Loucy (cell line): ENCODE measurements at regions not wholly inside any gene's neighbourhood (a gene's known extent, or its start where the extent isn't known, plus 50 kb on each side); places are given as distances from the start of the nearest gene placed in this dataset.

Experiments used
- H2AFZ ChIP-seq: fragments of 200-600 bp; sonication (generic); 2 replicates; pipeline ENCODE4 v1.6.0; 2016; ENCODE audit warnings: antibody characterized with exemption, mild to moderate bottlenecking, low read length, moderate library complexity
- H3F3A ChIP-seq: fragments of 200-600 bp; 2 replicates; pipeline ENCODE4 v1.6.0; 2016; ENCODE audit warnings: antibody characterized with exemption, low read depth, mild to moderate bottlenecking
- H3K27me3 ChIP-seq: fragments of 200-600 bp; sonication (generic); 2 replicates; pipeline ENCODE4 v1.6.1; 2014; ENCODE audit warnings: low read length, mild to moderate bottlenecking; ENCODE audit not compliant: insufficient read depth, poor library complexity, severe bottlenecking
- H3K36me3 ChIP-seq: fragments of 200-600 bp; sonication (generic); 2 replicates; pipeline ENCODE4 v1.6.1; 2016; ENCODE audit warnings: low read length; ENCODE audit not compliant: insufficient read depth
- H3K4me1 ChIP-seq: fragments of 200-600 bp; sonication (generic); 2 replicates; pipeline ENCODE4 v1.5.1; 2014; ENCODE audit warnings: low read length, mild to moderate bottlenecking; ENCODE audit not compliant: insufficient read depth, poor library complexity, severe bottlenecking
- H3K4me2 ChIP-seq: fragments of 200-600 bp; sonication (generic); 2 replicates; pipeline ENCODE4 v1.6.0; 2014; ENCODE audit warnings: antibody characterized with exemption, low read length, low read depth, mild to moderate bottlenecking; ENCODE audit not compliant: poor library complexity, severe bottlenecking
- H3K4me3 ChIP-seq: fragments of 200-600 bp; sonication (generic); 2 replicates; pipeline ENCODE4 v1.5.1; 2014; ENCODE audit warnings: low read length, mild to moderate bottlenecking, mixed read lengths; ENCODE audit not compliant: poor library complexity, severe bottlenecking
- H3K79me2 ChIP-seq: fragments of 200-600 bp; sonication (generic); 2 replicates; pipeline ENCODE4 v1.6.1; 2014; ENCODE audit warnings: low read length; ENCODE audit not compliant: insufficient read depth
- H3K9ac ChIP-seq: fragments of 200-600 bp; sonication (generic); 2 replicates; pipeline ENCODE4 v1.6.0; 2014; ENCODE audit warnings: mild to moderate bottlenecking, low read depth, low read length, moderate library complexity; ENCODE audit not compliant: poor library complexity, severe bottlenecking
- H3K9me2 ChIP-seq: fragments of 200-600 bp; sonication (generic); replicated peaks from 2 replicates; pipeline ENCODE4 v1.6.1; 2016; ENCODE audit warnings: low read depth, low read length, mixed read lengths
- H3K9me3 ChIP-seq: fragments of 200-600 bp; sonication (generic); 2 replicates; pipeline ENCODE4 v1.6.1; 2014; ENCODE audit warnings: mild to moderate bottlenecking, antibody characterized with exemption, low read length, low read depth; ENCODE audit not compliant: insufficient read depth
- H4K20me1 ChIP-seq: fragments of 200-600 bp; sonication (generic); 2 replicates; pipeline ENCODE4 v1.6.0; 2014; ENCODE audit warnings: antibody characterized with exemption, low read length, mild to moderate bottlenecking; ENCODE audit not compliant: insufficient read depth, poor library complexity, severe bottlenecking
- CTCF ChIP-seq: fragments of 200-600 bp; sonication (generic); conservative IDR thresholded peaks from 2 replicates; pipeline ENCODE4 v1.5.1; 2014; ENCODE audit warnings: mild to moderate bottlenecking, antibody characterized with exemption, low read length
- EZH2phosphoT487 ChIP-seq: fragments of 200-600 bp; IDR thresholded peaks from 2 replicates; pipeline ENCODE4 v1.6.1; 2018; ENCODE audit warnings: antibody characterized with exemption, mild to moderate bottlenecking, moderate library complexity, borderline replicate concordance

GRCh38 chr14:101471723-101472517 lies 89.4 kb upstream of the DIO3 start:
- Histone ChIP-seq H3F3A (no peaks in the 10 kb centered on the region), H2AFZ (no peak overlapping the region), H3K36me3 (no peaks in the 10 kb centered on the region), H3K79me2 (no peaks in the 10 kb centered on the region), H4K20me1 (no peaks in the 10 kb centered on the region), H3K9me2 (no peaks in the 10 kb centered on the region), H3K9me3 (no peaks in the 10 kb centered on the region; the same call in 1 of the 2 replicates), H3K4me2 (no peak overlapping the region), H3K4me3 (no peak overlapping the region), H3K27me3 (no peaks in the 10 kb centered on the region), H3K4me1 (no peaks in the 10 kb centered on the region), H3K9ac (no peak overlapping the region)
- no peak for TF ChIP-seq CTCF

- H3K4me2 ChIP-seq = no peak overlapping the region
- H3K9me3 ChIP-seq = no peaks in the 10 kb centered on the region; the same call in 1 of the 2 replicates
- H3K9me2 ChIP-seq = no peaks in the 10 kb centered on the region
- H3K79me2 ChIP-seq = no peaks in the 10 kb centered on the region
- H3F3A ChIP-seq = no peaks in the 10 kb centered on the region
- no peak overlapping the region for H3K4me3 ChIP-seq
- no peaks in the 10 kb centered on the region for H3K36me3 ChIP-seq
- no peak overlapping the region for H3K9ac ChIP-seq
- no peaks in the 10 kb centered on the region for H3K27me3 ChIP-seq
- H4K20me1 ChIP-seq = no peaks in the 10 kb centered on the region
- no peak for TF ChIP-seq EZH2phosphoT487
- no peak for TF ChIP-seq CTCF
- no peaks in the 10 kb centered on the region for H3K4me1 ChIP-seq
- no peak overlapping the region for H2AFZ ChIP-seq
Measured at GRCh38 chr14:101472518-101472849, 88.8 kb upstream of the DIO3 start.

- Histone ChIP-seq H4K20me1 (no peaks in the 10 kb centered on the region), H3F3A (no peaks in the 10 kb centered on the region), H2AFZ (no peak overlapping the region), H3K4me2 (no peak overlapping the region), H3K4me1 (no peaks in the 10 kb centered on the region), H3K27me3 (no peaks in the 10 kb centered on the region), H3K36me3 (no peaks in the 10 kb centered on the region), H3K4me3 (no peak overlapping the region), H3K9me3 (no peaks in the 10 kb centered on the region; the same call in 1 of the 2 replicates), H3K9ac (no peak overlapping the region), H3K9me2 (no peaks in the 10 kb centered on the region), H3K79me2 (no peaks in the 10 kb centered on the region)
- TF ChIP-seq EZH2phosphoT487 (no peak), CTCF (no peak)
Measured at GRCh38 chr14:101473045-101473729, 88.1 kb upstream of the DIO3 start.
